HG03280 (cell line): ENCODE measurements at regions not wholly inside any gene's neighbourhood (a gene's known extent, or its start where the extent isn't known, plus 50 kb on each side); places are given as distances from the start of the nearest gene placed in this dataset.
"Not testable (repeated sequence)": the region's sequence is repeated elsewhere in the genome, so short reads cannot be mapped to it uniquely, and the experiment has no call there.

Source experiments
- ATAC-seq: cut with Tn5 transposase; IDR thresholded peaks from one replicate; pipeline ENCODE4 v1.9.1; 2021; ENCODE audit warnings: mild to moderate bottlenecking, moderate library complexity; ENCODE audit not compliant: unreplicated experiment

- ATAC-seq: no peak
Measured at GRCh38 chr7:24428676-24429075, 144.6 kb upstream of the PALS2 start.

GRCh38 chr7:24432677-24433076, 140.6 kb upstream of the PALS2 start:
- ATAC-seq: no peak

- ATAC-seq: no peak
Measured at GRCh38 chr7:24434972-24435371, 138.3 kb upstream of the PALS2 start.

GRCh38 chr7:24436131-24436920, 136.9 kb upstream of the PALS2 start:
- no peak for ATAC-seq

- no peak for ATAC-seq
Measured at GRCh38 chr7:24438232-24438631, 135.0 kb upstream of the PALS2 start.

GRCh38 chr7:24439104-24439503, 134.1 kb upstream of the PALS2 start:
- ATAC-seq: not testable (repeated sequence)

- ATAC-seq: no peak
Measured at GRCh38 chr7:24440892-24441291, 132.4 kb upstream of the PALS2 start.

GRCh38 chr7:24441314-24442027, 131.8 kb upstream of the PALS2 start:
- ATAC-seq: no peak

- ATAC-seq: no peak
Measured at GRCh38 chr7:24442170-24442777, 131.0 kb upstream of the PALS2 start.

- no peak for ATAC-seq
Measured at GRCh38 chr7:24444666-24445440, 128.4 kb upstream of the PALS2 start.

- no peak for ATAC-seq
Measured at GRCh38 chr7:24448038-24448437, 125.2 kb upstream of the PALS2 start.

GRCh38 chr7:24449416-24449815, 123.8 kb upstream of the PALS2 start:
- not testable (repeated sequence) for ATAC-seq

GRCh38 chr7:24455813-24456525, 117.3 kb upstream of the PALS2 start:
- peak; percentile 74 for ATAC-seq

GRCh38 chr7:24456526-24457218, 116.6 kb upstream of the PALS2 start:
- ATAC-seq: no peak

GRCh38 chr7:24457219-24457558, 116.1 kb upstream of the PALS2 start:
- no peak for ATAC-seq

GRCh38 chr7:24462117-24462516, 111.1 kb upstream of the PALS2 start:
- ATAC-seq: no peak

GRCh38 chr7:24462984-24463383, 110.3 kb upstream of the PALS2 start:
- no peak for ATAC-seq

GRCh38 chr7:24463474-24463873, 109.8 kb upstream of the PALS2 start:
- ATAC-seq: no peak

GRCh38 chr7:24464861-24465260, 108.4 kb upstream of the PALS2 start:
- no peak for ATAC-seq

- ATAC-seq: no peak
Measured at GRCh38 chr7:24466168-24466768, 107.0 kb upstream of the PALS2 start.
